ENCODE measurements at regions not wholly inside any gene's neighbourhood (a gene's known extent, or its start where the extent isn't known, plus 50 kb on each side); places are given as distances from the start of the nearest gene placed in this dataset.
A peak's percentile ranks its signal among the peaks of the same experiment; 100 is the strongest.

DNA sequence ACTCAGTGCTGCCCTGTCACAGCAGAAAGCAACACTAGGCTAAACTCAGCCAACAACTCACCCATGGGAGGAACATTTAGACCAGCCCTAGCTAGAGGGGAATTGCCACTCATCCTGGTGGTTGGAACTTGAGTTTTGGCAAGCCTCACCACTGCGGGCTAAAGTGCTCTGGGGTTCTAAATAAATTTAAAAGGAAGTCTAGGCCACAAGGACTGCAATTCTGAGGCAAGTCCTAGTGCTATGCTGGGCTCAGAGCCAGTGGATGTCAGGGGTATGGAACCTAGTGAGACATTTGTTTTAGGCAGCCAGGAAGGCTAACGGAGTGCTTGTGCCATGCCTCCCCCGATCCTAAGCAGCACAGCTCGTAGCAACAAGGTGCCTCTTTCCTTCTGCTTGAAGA lies 78.0 kb downstream of the RGS13 start:
- DNase-seq, result no peak

DNA sequence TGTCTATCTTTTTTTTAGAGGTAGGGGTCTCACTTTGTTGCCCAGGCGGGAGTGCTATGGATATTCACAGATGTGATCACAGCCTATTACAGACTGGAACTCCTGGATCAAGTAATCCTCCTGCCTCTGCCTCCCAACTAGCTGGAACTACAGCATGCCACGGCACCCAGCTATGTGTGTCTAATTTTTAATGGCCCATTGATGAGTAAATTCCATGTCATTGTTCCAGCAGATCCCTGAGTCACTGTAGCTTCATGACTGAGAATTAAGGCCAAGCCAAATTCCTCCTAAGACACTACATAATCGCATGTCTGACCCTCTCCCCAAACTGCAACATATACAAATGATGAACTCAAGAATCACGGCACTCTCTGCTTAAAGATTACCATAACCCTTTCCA lies 84.2 kb upstream of the RGS2 start:
- no peak for DNase-seq

DNA sequence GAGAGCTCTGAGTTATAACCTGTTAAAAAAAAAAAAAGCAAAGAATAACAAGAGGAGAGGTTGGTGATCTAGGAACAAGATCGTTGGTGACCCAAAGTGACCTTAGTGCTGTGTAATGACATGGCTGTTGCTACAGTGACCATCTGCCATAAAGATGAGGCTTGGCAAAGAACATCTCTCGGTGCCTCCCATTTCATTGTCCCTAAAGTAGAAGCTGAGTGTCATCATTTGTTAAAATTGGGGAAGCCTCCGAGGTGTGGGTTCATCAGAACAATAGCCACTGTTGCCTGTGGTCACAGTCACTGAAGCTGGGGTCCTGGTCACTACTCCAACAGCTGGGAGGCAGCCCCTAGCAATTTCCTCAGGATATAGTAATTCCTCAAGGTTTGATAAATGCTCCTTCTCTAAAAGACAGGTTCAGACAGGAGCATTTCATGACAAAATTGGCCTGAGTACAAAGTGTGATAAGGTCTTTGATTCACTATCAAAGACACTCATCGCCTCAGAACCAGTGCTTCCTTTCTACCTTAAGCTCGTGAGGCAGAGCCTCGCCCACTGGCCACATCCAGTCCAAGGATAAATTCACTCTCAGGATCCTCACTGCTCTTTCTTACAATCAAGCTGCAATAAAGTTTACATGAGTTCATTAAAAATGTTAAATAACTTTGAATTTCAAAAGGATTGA lies 81.9 kb upstream of the RGS2 start:
- DNase-seq, result no peak

DNA sequence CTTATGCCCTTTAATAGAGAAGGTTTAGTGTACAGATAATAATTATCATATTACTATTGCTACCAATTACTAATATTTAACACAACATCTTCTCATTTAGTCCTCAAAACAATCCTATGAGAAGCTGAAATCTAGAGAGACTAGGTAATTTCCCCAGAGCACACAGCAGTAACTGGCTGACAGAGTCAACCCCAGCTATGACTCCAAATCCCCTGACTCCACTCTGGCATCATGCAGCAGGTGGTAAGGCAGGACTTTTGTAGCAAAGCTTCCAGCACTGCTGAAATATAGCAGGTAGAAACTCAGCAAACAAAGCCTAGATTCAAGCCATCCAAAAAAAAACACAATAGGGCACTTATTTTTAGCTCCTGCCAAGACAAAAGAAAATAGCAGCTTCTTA lies 79.3 kb upstream of the RGS2 start:
- no peak for DNase-seq

DNA sequence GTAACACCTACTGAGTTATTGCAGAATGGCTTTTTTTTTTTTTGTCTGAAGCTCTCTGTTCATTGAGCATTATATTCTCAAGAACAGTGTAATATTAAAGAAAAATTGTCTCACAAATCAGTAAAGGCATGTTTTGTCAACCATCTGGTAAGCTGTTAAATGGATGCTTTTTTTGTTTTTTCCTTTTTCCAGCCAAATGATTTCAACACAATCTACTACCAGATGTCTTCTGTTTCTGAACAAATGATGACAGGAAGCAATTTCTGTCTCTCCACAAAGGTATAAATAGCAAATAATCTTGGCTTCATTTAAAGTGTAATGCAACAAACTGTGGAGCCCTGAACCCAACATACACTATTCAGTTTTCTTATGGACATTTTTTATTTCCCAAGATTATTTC lies 78.6 kb upstream of the RGS2 start:
- DNase-seq, result no peak

DNA sequence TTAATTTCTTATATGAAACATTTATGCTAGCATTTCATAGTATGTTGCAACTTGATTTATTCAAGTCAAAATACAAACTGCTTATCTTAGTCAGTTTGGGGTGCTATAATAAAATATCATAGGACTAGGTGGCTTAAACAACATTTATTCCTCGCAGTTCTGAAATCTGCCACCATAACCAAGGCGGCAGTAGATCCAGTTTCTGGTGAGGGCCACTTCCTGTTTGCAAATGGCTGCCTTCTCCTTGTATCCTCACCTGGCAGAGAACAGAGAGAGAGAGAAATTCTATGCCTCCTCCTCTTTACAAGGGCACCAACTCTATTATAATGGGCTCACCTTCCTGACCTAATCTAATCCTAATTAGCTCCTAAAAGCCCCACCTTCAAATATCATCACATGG lies 76.1 kb upstream of the RGS2 start:
- DNase-seq, result peak; percentile 22

DNA sequence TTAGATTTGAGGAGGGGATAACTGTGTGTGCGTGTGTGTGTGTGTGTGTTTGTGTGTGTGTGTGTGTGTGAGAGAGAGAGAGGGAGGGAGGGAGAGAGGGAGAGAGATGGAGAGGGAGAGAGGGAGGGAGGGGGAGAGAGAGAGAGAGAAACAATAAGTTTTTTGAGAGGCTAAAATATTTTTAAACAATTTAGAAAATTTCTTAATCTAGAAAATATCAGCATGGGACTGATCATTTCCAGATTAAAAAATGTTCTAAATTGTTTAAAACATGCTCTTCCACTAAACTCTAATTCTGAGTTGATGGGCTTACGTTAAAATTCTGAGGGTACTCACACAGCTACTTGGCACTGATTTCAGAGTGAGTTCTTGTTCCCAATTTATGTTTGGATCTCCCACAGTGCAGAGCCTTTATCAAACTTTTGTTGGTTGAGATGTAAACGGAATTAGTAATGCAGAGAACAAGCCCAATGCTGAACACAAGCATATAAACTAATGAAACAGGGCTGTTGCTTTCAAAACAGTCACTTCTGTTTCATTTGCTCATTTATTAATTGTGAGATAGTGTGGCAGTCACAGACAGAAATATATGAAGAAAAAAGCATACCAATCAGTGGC lies 73.4 kb upstream of the RGS2 start:
- DNase-seq, result no peak

DNA sequence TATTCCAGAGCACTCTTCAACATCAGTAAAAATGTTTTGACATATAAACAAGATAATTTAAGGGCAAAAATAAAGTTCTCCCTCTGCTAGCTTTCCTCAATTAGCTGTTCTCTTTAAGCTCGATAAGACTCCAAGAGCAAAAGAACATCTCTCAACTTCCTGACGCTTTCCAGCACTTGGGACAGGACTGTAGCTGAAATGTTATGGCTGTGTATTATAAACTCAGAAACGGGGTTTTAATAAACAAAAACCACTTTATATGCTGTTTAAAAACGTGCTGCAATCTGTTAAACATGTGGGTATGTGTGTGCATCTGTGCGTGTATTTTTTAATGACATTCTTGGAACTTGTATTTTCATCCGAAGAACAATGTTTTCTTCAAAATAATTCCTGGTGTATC lies 71.5 kb upstream of the RGS2 start:
- no peak for DNase-seq

DNA sequence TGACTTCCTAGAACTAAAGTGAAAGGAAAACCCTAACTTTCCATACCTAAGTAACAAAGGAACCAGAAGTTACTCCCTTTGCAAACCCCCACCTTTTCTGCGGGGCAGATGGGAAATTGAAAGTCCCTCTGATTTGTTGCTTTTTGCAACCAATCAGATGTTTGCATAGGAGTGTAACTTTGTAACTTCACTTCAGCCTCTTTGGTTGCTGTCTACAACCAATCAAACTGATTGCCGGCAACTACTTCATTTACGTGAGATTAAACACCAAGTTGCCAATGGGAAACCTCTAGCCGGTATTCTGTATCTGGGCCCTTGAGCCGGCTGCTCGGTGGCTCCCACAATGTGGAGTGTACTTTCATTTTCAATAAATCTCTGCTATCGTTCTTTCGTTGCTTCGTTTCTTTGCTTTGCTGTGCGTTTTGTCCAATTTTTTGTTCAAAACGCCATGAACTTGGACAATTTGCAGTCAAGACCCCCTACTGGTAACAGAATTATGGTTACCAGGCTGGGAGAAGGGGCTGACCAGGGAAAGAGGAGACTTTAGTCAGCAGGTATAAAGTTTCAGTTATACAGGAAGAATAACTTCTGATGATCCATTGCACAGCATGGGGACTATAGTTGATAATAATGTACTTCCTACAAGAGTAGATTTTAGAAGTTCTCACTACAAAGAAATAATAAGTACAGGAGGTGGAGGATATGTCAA lies 69.2 kb upstream of the RGS2 start:
- DNase-seq, result no peak

DNA sequence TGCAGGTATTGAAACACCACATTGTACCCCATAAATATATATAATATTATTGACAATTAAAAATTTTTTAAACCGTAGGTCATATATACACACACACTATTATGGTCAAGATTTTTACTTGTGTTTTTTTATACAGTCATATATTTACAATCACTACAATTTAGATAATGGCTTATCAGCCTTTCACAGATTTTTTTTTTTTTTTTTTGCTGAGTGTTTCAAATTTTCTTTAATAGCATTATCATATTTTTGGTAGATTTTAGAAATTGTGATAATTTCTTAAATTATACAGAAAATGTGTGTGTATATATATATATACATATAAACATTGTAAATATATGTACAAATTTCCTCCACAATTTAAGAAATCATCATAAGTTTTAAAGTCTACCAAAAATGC lies 68.6 kb upstream of the RGS2 start:
- no peak for DNase-seq

DNA sequence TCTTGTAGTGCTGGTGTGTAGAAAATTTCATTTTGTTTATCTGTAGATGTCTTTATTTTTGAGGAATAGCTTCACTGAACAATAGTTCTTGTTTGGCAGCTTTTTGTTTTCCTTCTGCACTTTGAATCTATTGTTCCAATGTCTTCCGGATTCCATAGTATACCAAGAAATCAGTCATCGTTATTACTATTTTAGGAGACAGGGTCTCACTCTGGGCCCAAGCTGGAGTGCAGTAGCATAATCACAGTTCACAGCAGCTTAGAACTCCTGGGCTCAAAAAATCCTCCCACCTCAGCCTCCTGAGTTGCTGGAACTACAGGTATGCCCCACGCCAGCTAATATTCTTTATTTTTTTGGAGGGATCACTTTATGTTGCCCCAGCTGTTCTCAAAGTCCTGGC lies 67.7 kb upstream of the RGS2 start:
- no peak for DNase-seq

DNA sequence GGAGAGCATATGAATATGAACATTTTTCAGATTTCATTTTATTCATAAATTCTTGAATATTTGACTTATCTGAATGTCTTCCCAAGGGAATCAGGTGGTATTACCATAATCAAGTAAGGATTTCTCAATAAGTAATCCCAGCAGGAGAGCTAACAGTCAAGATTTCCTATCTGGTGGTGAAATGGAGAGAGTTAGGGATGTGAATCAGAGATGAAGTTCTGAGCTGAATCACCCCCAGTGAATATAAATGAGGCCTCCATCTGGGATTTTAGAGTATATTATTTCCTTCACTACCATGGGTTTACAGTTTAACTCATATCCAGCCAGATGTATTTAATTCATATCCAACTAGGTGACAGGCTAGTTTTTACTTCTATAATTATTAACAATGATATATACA lies 61.5 kb upstream of the RGS2 start:
- DNase-seq, result no peak

DNA sequence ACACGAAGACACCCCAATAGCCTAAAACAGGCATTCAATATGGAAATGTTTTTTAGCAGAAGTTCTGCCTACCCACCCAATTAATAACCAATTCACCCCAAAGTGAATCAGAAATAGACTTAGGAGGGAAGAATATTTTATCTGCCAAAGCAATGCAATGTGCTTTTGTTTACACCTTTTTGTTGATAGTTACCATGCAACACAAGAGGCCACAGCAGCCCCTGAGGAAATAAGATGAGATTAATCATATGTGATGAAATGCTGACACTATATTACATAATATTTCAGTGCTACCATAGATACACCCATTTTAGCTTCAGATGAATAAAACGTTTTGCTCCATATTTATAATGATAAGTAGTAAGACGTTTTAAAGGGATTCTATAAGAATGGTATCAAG lies 60.9 kb upstream of the RGS2 start:
- no peak for DNase-seq

DNA sequence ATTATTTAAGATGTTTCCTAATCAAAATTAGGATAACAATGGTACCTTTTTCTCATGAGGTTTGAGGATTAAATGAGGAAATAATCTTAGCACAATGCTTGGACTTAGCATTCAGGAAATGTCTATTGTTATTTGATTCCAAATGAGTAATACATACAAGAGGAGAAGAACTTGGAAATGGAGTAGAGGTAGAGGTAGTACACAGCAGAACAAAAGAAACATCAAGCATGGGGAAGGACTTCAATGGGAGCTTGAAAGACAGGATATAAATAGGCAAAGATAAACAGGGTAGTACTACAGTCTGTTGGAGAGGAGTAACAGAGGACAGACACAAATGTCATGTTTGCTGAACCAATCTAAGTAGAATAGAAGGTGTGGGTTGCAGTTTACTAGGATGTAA lies 59.5 kb upstream of the RGS2 start:
- no peak for DNase-seq

DNA sequence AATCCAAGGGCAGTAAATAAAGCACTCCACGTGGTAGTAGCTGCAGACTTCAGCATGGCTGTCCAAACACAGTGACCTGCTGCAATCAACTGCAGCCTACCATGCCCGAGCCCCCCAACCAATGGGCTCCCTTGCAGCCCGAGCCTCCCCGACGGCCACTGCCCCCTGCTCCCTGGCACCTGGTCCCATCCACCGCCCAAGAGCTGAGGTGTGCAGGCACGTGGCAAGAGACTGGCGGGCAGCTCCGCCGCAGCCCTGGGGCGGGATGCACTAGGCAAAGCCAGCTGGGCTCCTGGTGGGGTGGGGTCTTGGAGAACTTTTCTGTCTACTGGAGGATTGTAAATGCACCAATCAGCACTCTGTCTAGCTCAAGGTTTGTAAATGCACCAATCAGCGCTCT lies 57.6 kb upstream of the RGS2 start:
- DNase-seq, result no peak

DNA sequence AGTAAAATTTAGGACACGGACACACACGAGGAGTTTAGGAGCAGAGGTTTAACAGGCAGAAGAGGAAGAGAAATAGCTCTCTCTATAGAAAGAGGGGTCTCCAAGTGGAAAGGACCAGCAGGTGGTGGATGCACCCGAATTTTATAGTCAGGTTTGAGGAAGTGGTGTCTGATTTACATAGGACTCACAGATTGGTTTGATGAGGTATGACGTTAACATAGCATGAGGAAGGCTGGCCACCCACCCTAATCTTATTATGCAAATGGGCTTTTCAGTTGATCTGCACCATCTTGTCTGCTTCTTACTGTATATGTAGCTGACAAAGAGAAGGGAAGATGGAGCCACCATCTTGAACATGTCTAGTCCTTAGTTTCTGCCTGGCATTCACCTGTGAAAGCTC lies 52.5 kb upstream of the RGS2 start:
- no peak for DNase-seq

DNA sequence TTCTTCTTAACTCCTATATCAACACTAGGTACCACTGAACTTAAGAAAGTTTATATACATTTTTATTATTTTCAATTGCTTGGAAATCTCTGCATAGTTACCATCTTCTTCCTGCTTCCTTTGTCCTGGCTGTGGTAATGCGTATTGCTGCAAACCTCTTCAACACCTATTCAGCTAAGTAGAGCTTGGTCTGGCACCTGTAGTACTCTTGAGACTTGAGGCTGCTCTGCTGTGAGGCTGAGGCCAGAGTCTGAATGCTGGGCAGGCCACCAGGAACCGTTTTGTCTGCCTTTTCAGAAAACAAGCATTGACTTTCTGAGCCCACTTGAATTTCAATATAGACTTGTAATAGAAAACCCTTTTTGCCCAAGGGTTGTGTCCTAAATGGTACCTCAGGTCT lies 52.0 kb upstream of the RGS2 start:
- no peak for DNase-seq

DNA sequence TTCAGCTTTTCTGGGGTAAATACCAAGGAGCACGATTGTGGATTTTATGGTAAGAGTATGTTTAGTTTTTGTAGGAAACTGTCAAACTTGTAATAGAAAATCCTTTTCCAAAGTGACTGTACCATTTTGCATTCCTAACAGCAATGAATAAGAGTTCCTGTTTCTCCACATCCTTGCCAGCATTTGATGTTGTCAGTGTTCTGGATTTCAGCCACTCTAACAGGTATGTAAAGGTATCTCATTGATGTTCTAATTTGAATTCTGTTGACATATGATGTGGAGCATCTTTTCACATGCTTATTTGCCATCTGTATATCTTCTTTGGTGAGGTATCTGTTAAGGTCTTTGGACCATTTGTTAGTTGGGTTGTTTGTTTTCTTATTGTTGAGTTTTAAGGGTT lies 50.3 kb upstream of the RGS2 start:
- DNase-seq, result no peak
